PC-3 (cell line): ENCODE measurements at regions not wholly inside any gene's neighbourhood (a gene's known extent, or its start where the extent isn't known, plus 50 kb on each side); places are given as distances from the start of the nearest gene placed in this dataset.

Experiments used
- EZH2 ChIP-seq: fragments of 300-600 bp; sonication (generic); IDR thresholded peaks from one replicate; pipeline ENCODE4 v1.6.1; 2017; ENCODE audit warnings: antibody characterized with exemption, mild to moderate bottlenecking, low read length; ENCODE audit not compliant: unreplicated experiment
- TF ChIP-seq, protein P1 (sequence below): fragments of 300-600 bp; sonication (generic); conservative IDR thresholded peaks from 2 replicates; pipeline ENCODE4 v1.5.1; 2017; ENCODE audit warnings: antibody characterized with exemption, low read depth, mild to moderate bottlenecking, low read length

DNA sequence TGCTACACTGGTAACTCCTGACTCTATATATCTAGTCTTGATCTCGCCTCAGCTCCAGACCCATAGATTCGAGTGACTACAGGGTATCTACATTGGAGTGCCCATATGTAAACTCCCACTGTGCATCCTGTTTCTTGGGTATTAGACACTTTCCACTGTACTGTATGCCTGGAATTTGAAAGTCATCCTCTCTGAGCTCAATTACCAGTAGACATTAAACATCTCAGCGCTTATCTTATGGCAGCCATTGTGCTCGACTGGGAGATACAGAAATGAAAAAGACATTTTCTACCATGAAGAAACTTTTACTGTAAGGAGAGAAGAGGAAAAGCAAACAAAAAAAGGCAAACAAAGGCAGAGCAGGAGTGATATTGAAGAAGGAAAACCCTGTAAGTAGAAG lies 151.9 kb upstream of the JADE1 start:
- TF ChIP-seq, protein P1, sequence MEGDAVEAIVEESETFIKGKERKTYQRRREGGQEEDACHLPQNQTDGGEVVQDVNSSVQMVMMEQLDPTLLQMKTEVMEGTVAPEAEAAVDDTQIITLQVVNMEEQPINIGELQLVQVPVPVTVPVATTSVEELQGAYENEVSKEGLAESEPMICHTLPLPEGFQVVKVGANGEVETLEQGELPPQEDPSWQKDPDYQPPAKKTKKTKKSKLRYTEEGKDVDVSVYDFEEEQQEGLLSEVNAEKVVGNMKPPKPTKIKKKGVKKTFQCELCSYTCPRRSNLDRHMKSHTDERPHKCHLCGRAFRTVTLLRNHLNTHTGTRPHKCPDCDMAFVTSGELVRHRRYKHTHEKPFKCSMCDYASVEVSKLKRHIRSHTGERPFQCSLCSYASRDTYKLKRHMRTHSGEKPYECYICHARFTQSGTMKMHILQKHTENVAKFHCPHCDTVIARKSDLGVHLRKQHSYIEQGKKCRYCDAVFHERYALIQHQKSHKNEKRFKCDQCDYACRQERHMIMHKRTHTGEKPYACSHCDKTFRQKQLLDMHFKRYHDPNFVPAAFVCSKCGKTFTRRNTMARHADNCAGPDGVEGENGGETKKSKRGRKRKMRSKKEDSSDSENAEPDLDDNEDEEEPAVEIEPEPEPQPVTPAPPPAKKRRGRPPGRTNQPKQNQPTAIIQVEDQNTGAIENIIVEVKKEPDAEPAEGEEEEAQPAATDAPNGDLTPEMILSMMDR = no peak
- TF ChIP-seq EZH2 = no peak
